ENCODE measurements at regions not wholly inside any gene's neighbourhood (a gene's known extent, or its start where the extent isn't known, plus 50 kb on each side); places are given as distances from the start of the nearest gene placed in this dataset.

DNA sequence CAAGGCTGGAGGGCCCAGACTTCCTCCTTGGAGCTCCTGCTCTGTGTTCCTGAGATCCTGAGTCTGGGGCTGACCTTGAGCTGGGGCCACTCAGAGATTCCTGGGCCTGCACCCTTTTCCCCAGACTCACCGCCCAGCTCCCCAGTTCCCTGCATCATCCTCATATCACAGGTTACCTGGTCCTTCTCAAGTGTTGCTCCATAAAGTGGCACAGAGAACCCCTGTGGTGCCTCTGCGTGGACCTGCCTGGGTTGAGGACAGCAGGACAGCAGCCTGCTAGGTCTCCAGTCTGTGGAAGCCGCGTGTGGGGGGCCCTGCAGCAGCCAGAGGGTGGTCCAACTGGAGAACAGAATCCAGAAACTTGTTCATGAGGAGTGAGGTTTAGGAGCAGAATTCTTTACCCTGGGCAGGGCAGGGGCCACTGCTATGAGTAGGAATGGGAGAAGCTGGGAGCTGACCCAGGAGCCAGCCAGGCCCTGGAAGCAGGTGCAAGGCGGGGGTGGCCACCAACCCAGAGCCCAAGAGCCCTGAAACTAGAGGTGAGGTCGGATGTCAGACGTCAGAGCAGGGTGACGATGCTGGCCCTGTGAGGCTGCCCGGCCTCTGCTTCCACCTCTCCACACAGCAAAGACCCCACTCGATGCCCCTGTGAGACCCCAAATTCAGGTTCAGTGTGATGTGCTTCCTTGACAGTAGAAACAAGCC is 299.4 kb downstream of the TCERG1L start:
- no peaks in the 10 kb centered on the region for H3K27me3 ChIP-seq (ENCODE audit: insufficient read depth, low read length)
- no peak overlapping the region for H4K91ac ChIP-seq (ENCODE audit: insufficient read length, low read depth, low read length)
- no peak overlapping the region for H3K56ac ChIP-seq (ENCODE audit: insufficient read length, low read depth, low read length)
- H4K20me1 ChIP-seq (ENCODE audit: control insufficient read depth, insufficient read depth, insufficient read length) = no peaks in the 10 kb centered on the region
- peaks cover 6 to 15% of the 10 kb centered on the region in 2 experiments for H3K4me1 Mint-ChIP-seq
- H2AK5ac ChIP-seq (ENCODE audit: insufficient read length, low read length) = no peak overlapping the region
- H3K9me3 ChIP-seq (ENCODE audit: control insufficient read depth, low read depth, low read length) = no peaks in the 10 kb centered on the region
- WGBS (ENCODE audit: extremely low coverage, insufficient read length, low lambda C conversion rate) = no CpG with 5 or more reads among the region's 10 CpGs
- no peak overlapping the region for H4K5ac ChIP-seq (ENCODE audit: insufficient read length, low read depth, low read length)
- DNase-seq = no peak
- H3K9me3 Mint-ChIP-seq = 0 out of 5 replicates have a peak, but pooled peaks cover 0 to 2% of the 10 kb centered on the region in 2 experiments
- no peaks in the 10 kb centered on the region for H3K79me2 ChIP-seq (ENCODE audit: insufficient read depth, low read length)
- H3K23me2 ChIP-seq (ENCODE audit: insufficient read length, low read depth, low read length, poor library complexity, severe bottlenecking) = no peaks in the 10 kb centered on the region
- no peak overlapping the region for H3K18ac ChIP-seq (ENCODE audit: insufficient read length, low read depth, low read length)
- H2AFZ ChIP-seq (ENCODE audit: low read length) = no peak overlapping the region
- H2BK120ac ChIP-seq (ENCODE audit: low read depth, low read length, poor library complexity, severe bottlenecking) = no peak overlapping the region
- H3K79me1 ChIP-seq (ENCODE audit: insufficient read depth, low read depth, low read length, poor library complexity, severe bottlenecking) = no peaks in the 10 kb centered on the region
- no peaks in the 10 kb centered on the region for H3K36me3 Mint-ChIP-seq (ENCODE audit: insufficient read depth in 1 of 3, low read depth in 3 of 3)
- no peak overlapping the region for H3K27ac Mint-ChIP-seq
- H3K27me3 Mint-ChIP-seq (ENCODE audit: low read depth) = no peaks in the 10 kb centered on the region
- H3K27ac ChIP-seq (ENCODE audit: insufficient read length, low read depth, low read length) = no peak overlapping the region
- no peak overlapping the region for H4K8ac ChIP-seq (replicated peaks; ENCODE audit: insufficient read length, low read depth, low read length)
- no peak overlapping the region for H2BK5ac ChIP-seq (ENCODE audit: insufficient read length, low read length)
- no peak overlapping the region for H3K4ac ChIP-seq (ENCODE audit: low read depth, low read length)
- no peak overlapping the region for H3K9ac ChIP-seq (ENCODE audit: extremely low read depth, insufficient read length, low read length)
- no peak overlapping the region; the same call in 1 of the 2 replicates for H3K14ac ChIP-seq (ENCODE audit: insufficient read depth, low read length)
- H3K23ac ChIP-seq (ENCODE audit: insufficient read length, low read depth, low read length) = no peak overlapping the region
- H3K4me2 ChIP-seq (ENCODE audit: insufficient read depth, insufficient read length, low read length) = no peak overlapping the region
- H3K4me3 Mint-ChIP-seq = no peak overlapping the region
- H2BK12ac ChIP-seq (ENCODE audit: insufficient read length, low read depth, low read length) = no peak overlapping the region
- no peak overlapping the region for H2BK15ac ChIP-seq (ENCODE audit: low read depth, low read length)
- TF ChIP-seq, protein P1, sequence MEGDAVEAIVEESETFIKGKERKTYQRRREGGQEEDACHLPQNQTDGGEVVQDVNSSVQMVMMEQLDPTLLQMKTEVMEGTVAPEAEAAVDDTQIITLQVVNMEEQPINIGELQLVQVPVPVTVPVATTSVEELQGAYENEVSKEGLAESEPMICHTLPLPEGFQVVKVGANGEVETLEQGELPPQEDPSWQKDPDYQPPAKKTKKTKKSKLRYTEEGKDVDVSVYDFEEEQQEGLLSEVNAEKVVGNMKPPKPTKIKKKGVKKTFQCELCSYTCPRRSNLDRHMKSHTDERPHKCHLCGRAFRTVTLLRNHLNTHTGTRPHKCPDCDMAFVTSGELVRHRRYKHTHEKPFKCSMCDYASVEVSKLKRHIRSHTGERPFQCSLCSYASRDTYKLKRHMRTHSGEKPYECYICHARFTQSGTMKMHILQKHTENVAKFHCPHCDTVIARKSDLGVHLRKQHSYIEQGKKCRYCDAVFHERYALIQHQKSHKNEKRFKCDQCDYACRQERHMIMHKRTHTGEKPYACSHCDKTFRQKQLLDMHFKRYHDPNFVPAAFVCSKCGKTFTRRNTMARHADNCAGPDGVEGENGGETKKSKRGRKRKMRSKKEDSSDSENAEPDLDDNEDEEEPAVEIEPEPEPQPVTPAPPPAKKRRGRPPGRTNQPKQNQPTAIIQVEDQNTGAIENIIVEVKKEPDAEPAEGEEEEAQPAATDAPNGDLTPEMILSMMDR (conservative IDR thresholded peaks at IDR 0.05) = no peak
- no peak overlapping the region for H2BK20ac ChIP-seq (ENCODE audit: low read depth, low read length, poor library complexity, severe bottlenecking)
- no peak overlapping the region for H3T11ph ChIP-seq (ENCODE audit: low read length)
- no peaks in the 10 kb centered on the region for H3K4me1 ChIP-seq (ENCODE audit: insufficient read depth, low read length)

Data from H9 (cell line).